ENCODE measurements at regions not wholly inside any gene's neighbourhood (a gene's known extent, or its start where the extent isn't known, plus 50 kb on each side); places are given as distances from the start of the nearest gene placed in this dataset.
"Not testable (repeated sequence)": the region's sequence is repeated elsewhere in the genome, so short reads cannot be mapped to it uniquely, and the experiment has no call there.

GRCh38 chr13:61266896-61267295 lies 148.8 kb downstream of the PCDH20 start:
- not testable (repeated sequence) for TF ChIP-seq CTCF (conservative IDR thresholded peaks at IDR 0.05 in 1 of 2, IDR thresholded peaks at IDR 0.05 in 1 of 2; ENCODE audit: extremely low read depth in 1 of 2, insufficient read depth in 1 of 2, low read depth in 1 of 2, low read length in 2 of 2); EZH2 (IDR thresholded peaks at IDR 0.05; ENCODE audit: borderline replicate concordance, low read length)

All from mammary epithelial cell (primary cell).